Thymus (tissue), 11 donors: ENCODE measurements at regions not wholly inside any gene's neighbourhood (a gene's known extent, or its start where the extent isn't known, plus 50 kb on each side); places are given as distances from the start of the nearest gene placed in this dataset.

Experiments used
- DNase-seq, 9 donors: peaks; one replicate each; pipeline ENCODE4 v3.0.0-alpha.2; 2013; ENCODE audit warnings: low spot score in 9 of 9, low read depth in 6 of 9, missing footprints in 1 of 9
- H3K27ac ChIP-seq, 2 donors: one replicate each; pipeline ENCODE4 v1.5.1; 2013; ENCODE audit warnings: control low read depth in 1 of 2, low read depth in 1 of 2, low read length in 1 of 2, mild to moderate bottlenecking in 1 of 2, moderate library complexity in 1 of 2
- H3K27me3 ChIP-seq, 2 donors: one replicate each; pipeline ENCODE4 v1.5.1; 2013; ENCODE audit warnings: low read length in 1 of 2; ENCODE audit not compliant: control insufficient read depth in 2 of 2, insufficient read depth in 1 of 2
- H3K36me3 ChIP-seq, 2 donors: one replicate each; pipeline ENCODE4 v1.5.1; 2013; ENCODE audit warnings: low read length in 1 of 2, mild to moderate bottlenecking in 1 of 2, moderate library complexity in 1 of 2; ENCODE audit not compliant: control insufficient read depth in 2 of 2, insufficient read depth in 2 of 2
- H3K4me1 ChIP-seq, 2 donors: one replicate each; pipeline ENCODE4 v1.5.1; 2013; ENCODE audit warnings: low read length in 2 of 2; ENCODE audit not compliant: control insufficient read depth in 2 of 2, insufficient read depth in 2 of 2
- H3K4me3 ChIP-seq, 2 donors: one replicate each; pipeline ENCODE4 v1.5.1; 2013; ENCODE audit warnings: low read length in 2 of 2, control low read depth in 1 of 2, mild to moderate bottlenecking in 1 of 2
- H3K9me3 ChIP-seq, 2 donors: one replicate each; pipeline ENCODE4 v1.5.1; 2013; ENCODE audit warnings: low read length in 1 of 2, mild to moderate bottlenecking in 1 of 2; ENCODE audit not compliant: control insufficient read depth in 2 of 2, insufficient read depth in 1 of 2
- WGBS: extraction: QIAGEN DNeasy Blood & Tissue Kit; methylation state at CpG from one replicate; pipeline ENCODE4 v1.1.7; 2013; 5-methylcytosine and 5-hydroxymethylcytosine counted together
- donor health status: healthy.

DNA sequence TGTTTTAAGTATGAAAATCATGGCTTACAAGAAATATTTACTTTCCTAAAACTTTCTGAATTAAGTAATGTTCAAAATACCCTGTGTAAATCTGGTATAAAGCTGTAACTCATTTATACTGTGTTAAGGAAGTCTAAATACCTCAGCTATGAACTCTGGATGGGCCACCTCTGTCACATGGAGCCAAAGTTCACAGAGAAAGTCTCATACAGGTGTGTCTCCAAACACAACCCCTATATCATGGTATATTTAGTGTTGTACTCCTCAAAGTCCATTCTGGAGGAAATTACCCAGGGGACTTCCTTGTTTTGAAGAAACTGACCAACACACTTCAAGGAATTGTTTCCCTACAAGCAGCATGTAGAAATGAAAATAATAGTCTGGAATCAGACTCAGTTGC is 909.2 kb upstream of the TENM4 start:
- no peaks in the 10 kb centered on the region for H3K36me3 ChIP-seq
- no peaks in the 10 kb centered on the region for H3K27me3 ChIP-seq
- no peak overlapping the region for H3K4me3 ChIP-seq
- H3K9me3 ChIP-seq: no peaks in the 10 kb centered on the region
- DNase-seq: no peak
- H3K27ac ChIP-seq: no peak overlapping the region
- H3K4me1 ChIP-seq: no peaks in the 10 kb centered on the region

DNA sequence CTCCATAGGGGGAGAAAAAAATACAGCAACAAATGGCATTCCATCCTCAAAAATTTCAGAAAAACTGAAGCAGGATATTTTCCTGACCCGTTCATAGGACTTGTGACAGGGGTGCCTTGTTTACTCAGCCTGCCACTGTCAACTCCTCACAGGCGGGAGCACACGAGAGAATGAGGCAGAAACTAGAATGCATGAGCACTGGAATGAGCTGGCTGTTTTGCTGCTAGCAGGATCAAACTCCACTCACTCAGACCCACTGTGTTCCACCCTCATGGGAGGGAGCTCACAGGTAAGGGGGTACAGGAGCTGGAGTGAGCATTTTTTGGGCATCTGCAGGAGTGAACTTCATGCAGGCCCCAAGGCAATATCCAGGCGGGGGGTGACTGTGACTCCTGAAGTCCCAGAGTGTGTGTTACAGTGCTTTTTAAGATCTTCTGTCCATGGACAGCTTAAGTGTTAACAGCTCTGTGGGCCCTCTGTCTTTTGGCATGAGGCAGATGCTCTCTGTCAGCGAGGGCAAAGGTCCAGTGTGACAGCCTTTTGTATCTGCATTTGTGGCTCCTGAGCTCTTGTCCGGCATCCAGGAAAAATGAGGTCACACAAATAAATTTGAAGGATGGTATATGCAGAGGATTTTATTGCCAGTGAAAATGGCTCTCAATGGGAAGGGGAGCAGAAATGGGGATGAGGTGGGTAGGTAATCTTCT is 905.7 kb upstream of the TENM4 start:
- no peak for DNase-seq
- 84% methylated on average over 6 of the region's 6 CpGs for WGBS

GRCh38 chr11:80343436-80343835 is 902.6 kb upstream of the TENM4 start:
- Histone ChIP-seq H3K4me3 (no peak overlapping the region), H3K4me1 (no peaks in the 10 kb centered on the region), H3K9me3 (no peaks in the 10 kb centered on the region), H3K27me3 (no peaks in the 10 kb centered on the region), H3K36me3 (no peaks in the 10 kb centered on the region), H3K27ac (no peak overlapping the region)
- no peak for DNase-seq

More for the DNA sequence above, 905.7 kb upstream of the TENM4 start:
- Histone ChIP-seq H3K9me3 (no peaks in the 10 kb centered on the region), H3K27ac (no peak overlapping the region), H3K27me3 (no peaks in the 10 kb centered on the region), H3K4me1 (no peaks in the 10 kb centered on the region), H3K36me3 (no peaks in the 10 kb centered on the region), H3K4me3 (no peak overlapping the region)

- DNase-seq: no peak
Observed at GRCh38 chr11:80338231-80338630, 897.4 kb upstream of the TENM4 start.

DNA sequence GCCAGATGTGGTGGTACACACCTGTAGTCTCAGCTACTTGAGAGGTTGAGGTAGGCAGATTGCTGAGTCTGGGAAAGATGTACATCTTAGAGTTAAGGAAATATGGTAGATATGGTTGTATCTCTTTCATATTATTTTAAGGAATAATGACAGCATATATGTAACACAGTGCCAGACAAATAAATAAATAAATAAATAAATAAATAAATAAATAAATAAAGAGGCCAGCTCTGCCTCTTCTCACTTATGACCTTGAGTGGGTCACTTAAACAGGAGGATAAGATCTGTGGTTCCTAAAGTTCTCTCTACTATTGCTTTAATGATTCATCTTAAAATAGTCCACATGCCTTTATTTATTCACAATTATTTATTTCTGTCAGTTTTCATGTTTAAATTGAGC is 890.9 kb upstream of the TENM4 start:
- Histone ChIP-seq H3K27me3 (no peaks in the 10 kb centered on the region), H3K27ac (no peak overlapping the region), H3K4me3 (no peak overlapping the region), H3K4me1 (no peaks in the 10 kb centered on the region), H3K9me3 (no peaks in the 10 kb centered on the region), H3K36me3 (no peaks in the 10 kb centered on the region)
- no peak for DNase-seq

More at GRCh38 chr11:80338231-80338630, 897.4 kb upstream of the TENM4 start:
- H3K9me3 ChIP-seq: no peaks in the 10 kb centered on the region
- no peak overlapping the region for H3K27ac ChIP-seq
- H3K4me1 ChIP-seq: no peaks in the 10 kb centered on the region
- no peaks in the 10 kb centered on the region for H3K36me3 ChIP-seq
- no peak overlapping the region for H3K4me3 ChIP-seq
- no peaks in the 10 kb centered on the region for H3K27me3 ChIP-seq
- 40% methylated on average over 2 of the region's 2 CpGs for WGBS

DNA sequence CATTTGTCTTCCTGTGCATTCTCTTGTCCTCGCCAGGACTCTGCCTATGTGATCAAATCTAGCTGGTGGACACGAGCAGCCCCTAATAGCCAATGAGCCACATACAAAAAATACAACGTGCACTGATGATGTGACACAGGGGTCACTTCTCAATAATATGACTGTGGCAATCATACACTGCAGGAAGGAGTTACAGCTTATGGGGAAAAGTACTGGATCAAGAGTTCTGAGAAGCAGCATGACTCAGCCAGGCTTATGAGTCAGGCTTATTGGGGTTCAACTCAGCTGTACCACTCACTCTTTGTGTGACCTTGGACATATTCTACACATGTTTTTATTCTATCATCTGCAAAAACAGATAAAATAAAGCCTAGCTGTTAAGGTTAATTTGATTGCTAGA is 889.4 kb upstream of the TENM4 start:
- WGBS: 80% methylated on average over 3 of the region's 3 CpGs
- Histone ChIP-seq H3K27me3 (no peaks in the 10 kb centered on the region), H3K4me1 (no peaks in the 10 kb centered on the region), H3K36me3 (no peaks in the 10 kb centered on the region), H3K9me3 (no peaks in the 10 kb centered on the region), H3K27ac (no peak overlapping the region), H3K4me3 (no peak overlapping the region)
- DNase-seq: no peak

DNA sequence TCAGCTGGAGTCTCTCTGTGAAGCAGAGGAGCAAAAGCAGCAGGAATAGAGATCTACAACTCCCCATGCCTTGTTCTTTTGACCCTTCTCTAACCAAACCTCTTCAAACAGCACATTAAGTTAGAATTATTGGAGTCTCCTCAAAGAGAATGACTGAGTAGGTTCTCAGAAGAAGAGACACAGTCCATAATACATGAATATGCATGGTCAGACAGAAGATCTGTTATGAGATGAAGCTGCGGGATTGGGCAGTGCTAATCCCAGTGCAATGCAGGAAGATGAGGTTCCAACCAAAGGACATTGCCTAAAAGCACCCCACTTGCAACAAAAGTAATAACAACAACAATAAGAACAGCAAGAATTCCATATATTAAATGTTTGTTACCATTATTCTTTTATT is 887.9 kb upstream of the TENM4 start:
- 94% methylated on average over 1 of the region's 1 CpG for WGBS
- H3K27ac ChIP-seq: no peak overlapping the region
- no peaks in the 10 kb centered on the region for H3K27me3 ChIP-seq
- no peaks in the 10 kb centered on the region for H3K9me3 ChIP-seq
- no peaks in the 10 kb centered on the region for H3K4me1 ChIP-seq
- no peak overlapping the region for H3K4me3 ChIP-seq
- no peak for DNase-seq
- H3K36me3 ChIP-seq: no peaks in the 10 kb centered on the region

DNA sequence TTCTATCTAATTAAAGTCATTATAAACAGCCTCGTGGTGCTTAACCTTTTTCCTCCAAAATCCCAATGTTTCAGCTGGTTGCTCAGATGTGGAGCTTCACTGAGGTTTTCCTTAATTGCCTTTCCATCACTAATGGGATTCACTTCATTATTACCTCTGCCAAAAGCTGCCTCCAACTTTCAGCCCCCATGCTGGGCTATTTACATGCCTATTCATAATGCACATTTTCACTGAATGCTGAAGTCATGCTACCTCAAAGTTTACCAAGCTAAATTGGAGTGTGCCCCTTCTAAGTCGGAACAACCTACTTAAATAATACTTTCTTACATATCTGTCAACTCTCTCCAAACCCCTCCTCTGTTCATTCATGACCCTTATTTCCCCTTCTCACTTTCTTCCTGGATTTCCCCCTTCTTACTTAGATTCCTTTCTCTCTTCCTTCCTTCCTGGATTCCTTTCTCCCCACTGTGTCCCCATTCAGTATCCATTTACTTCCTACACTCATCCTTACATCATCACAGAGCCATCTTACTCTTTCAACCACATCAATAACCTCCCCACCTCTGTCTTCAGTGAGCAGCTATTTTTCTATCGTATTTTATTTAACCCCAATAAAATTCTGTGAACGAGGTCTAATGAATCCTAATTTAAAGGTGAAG is 887.3 kb upstream of the TENM4 start:
- DNase-seq: no peak
- H3K4me3 ChIP-seq: no peak overlapping the region
- no peaks in the 10 kb centered on the region for H3K4me1 ChIP-seq
- no peaks in the 10 kb centered on the region for H3K9me3 ChIP-seq
- H3K36me3 ChIP-seq: no peaks in the 10 kb centered on the region
- H3K27me3 ChIP-seq: no peaks in the 10 kb centered on the region
- WGBS: 77% methylated on average over 4 of the region's 4 CpGs
- no peak overlapping the region for H3K27ac ChIP-seq

- H3K9me3 ChIP-seq: no peaks in the 10 kb centered on the region
- H3K4me3 ChIP-seq: no peak overlapping the region
- no peak for DNase-seq
- no peaks in the 10 kb centered on the region for H3K36me3 ChIP-seq
- H3K27ac ChIP-seq: no peak overlapping the region
- 79% methylated on average over 2 of the region's 2 CpGs for WGBS
- no peaks in the 10 kb centered on the region for H3K4me1 ChIP-seq
- no peaks in the 10 kb centered on the region for H3K27me3 ChIP-seq
Observed at GRCh38 chr11:80321786-80322185, 881.0 kb upstream of the TENM4 start.
